Chondrocyte (in vitro differentiated cells): ENCODE measurements at regions not wholly inside any gene's neighbourhood (a gene's known extent, or its start where the extent isn't known, plus 50 kb on each side); places are given as distances from the start of the nearest gene placed in this dataset.

Source experiments
- DNase-seq: peaks from one replicate; pipeline ENCODE4 v3.0.0; 2021; ENCODE audit warnings: mixed read lengths, low spot score
- H3K27ac Mint-ChIP-seq: one replicate; pipeline ENCODE4 v1.8.0; 2021; ENCODE audit warnings: mild to moderate bottlenecking, moderate library complexity, mixed read lengths; ENCODE audit not compliant: unreplicated experiment
- H3K27me3 Mint-ChIP-seq: 2 replicates; pipeline ENCODE4 v1.8.0; 2021; ENCODE audit warnings: low read depth, mixed read lengths
- H3K36me3 Mint-ChIP-seq: 2 replicates; pipeline ENCODE4 v1.8.0; 2021; ENCODE audit warnings: low read depth, mixed read lengths
- H3K4me1 Mint-ChIP-seq: 2 replicates; pipeline ENCODE4 v1.8.0; 2021; ENCODE audit warnings: low read depth, mild to moderate bottlenecking, mixed read lengths
- H3K4me3 Mint-ChIP-seq: one replicate; pipeline ENCODE4 v1.8.0; 2021; ENCODE audit warnings: mild to moderate bottlenecking, moderate library complexity, mixed read lengths; ENCODE audit not compliant: unreplicated experiment
- H3K9me3 Mint-ChIP-seq: 2 replicates; pipeline ENCODE4 v1.8.0; 2021; ENCODE audit warnings: low read depth, mixed read lengths
- CTCF ChIP-seq: fragments of 200-600 bp; sonication (generic); IDR thresholded peaks from 2 replicates; pipeline ENCODE4 v1.5.0; 2021; ENCODE audit warnings: antibody characterized with exemption, mild to moderate bottlenecking, moderate library complexity

- Mint-ChIP-seq H3K9me3 (peaks cover 14% of the 10 kb centered on the region), H3K27ac (no peak overlapping the region), H3K27me3 (no peaks in the 10 kb centered on the region), H3K36me3 (no peaks in the 10 kb centered on the region), H3K4me3 (no peak overlapping the region), H3K4me1 (no peaks in the 10 kb centered on the region)
- TF ChIP-seq CTCF: no peak
- DNase-seq: no peak
Observed at GRCh38 chr13:54945973-54946372, 1917.4 kb downstream of the OLFM4 start.

GRCh38 chr13:54949735-54950134 lies 1921.1 kb downstream of the OLFM4 start:
- no peak for TF ChIP-seq CTCF
- Mint-ChIP-seq H3K27ac (no peak overlapping the region), H3K27me3 (no peaks in the 10 kb centered on the region), H3K36me3 (no peaks in the 10 kb centered on the region), H3K9me3 (peaks cover 7% of the 10 kb centered on the region), H3K4me3 (no peak overlapping the region), H3K4me1 (no peaks in the 10 kb centered on the region)
- DNase-seq: no peak

GRCh38 chr13:54950546-54950945 lies 1921.9 kb downstream of the OLFM4 start:
- Mint-ChIP-seq H3K36me3 (no peaks in the 10 kb centered on the region), H3K9me3 (peaks cover 6% of the 10 kb centered on the region), H3K27me3 (no peaks in the 10 kb centered on the region), H3K27ac (no peak overlapping the region), H3K4me3 (no peak overlapping the region), H3K4me1 (no peaks in the 10 kb centered on the region)
- peak; percentile 10 for TF ChIP-seq CTCF
- no peak for DNase-seq

GRCh38 chr13:54953786-54954185 lies 1925.2 kb downstream of the OLFM4 start:
- no peaks in the 10 kb centered on the region for H3K27me3 Mint-ChIP-seq
- no peak for TF ChIP-seq CTCF
- no peak overlapping the region for H3K27ac Mint-ChIP-seq
- no peak for DNase-seq
- H3K4me1 Mint-ChIP-seq: no peaks in the 10 kb centered on the region
- H3K9me3 Mint-ChIP-seq: no peaks in the 10 kb centered on the region
- H3K36me3 Mint-ChIP-seq: no peaks in the 10 kb centered on the region
- no peak overlapping the region for H3K4me3 Mint-ChIP-seq

- Mint-ChIP-seq H3K4me3 (no peak overlapping the region), H3K9me3 (peaks cover 24% of the 10 kb centered on the region), H3K27ac (no peak overlapping the region), H3K36me3 (no peaks in the 10 kb centered on the region), H3K4me1 (no peaks in the 10 kb centered on the region), H3K27me3 (no peaks in the 10 kb centered on the region)
- TF ChIP-seq CTCF: no peak
- no peak for DNase-seq
Observed at GRCh38 chr13:54958781-54959180, 1930.2 kb downstream of the OLFM4 start.
